ENCODE measurements at regions not wholly inside any gene's neighbourhood (a gene's known extent, or its start where the extent isn't known, plus 50 kb on each side); places are given as distances from the start of the nearest gene placed in this dataset.
A peak's percentile ranks its signal among the peaks of the same experiment; 100 is the strongest.

GRCh38 chr11:28836285-28837081 is 728.3 kb downstream of the METTL15 start:
- peaks cover 72% of the 10 kb centered on the region for H3K4me1 ChIP-seq (ENCODE audit: insufficient read depth, poor library complexity, severe bottlenecking)
- H3K27me3 ChIP-seq (ENCODE audit: insufficient read depth, poor library complexity, severe bottlenecking) = no peaks in the 10 kb centered on the region
- H3K4me3 ChIP-seq (ENCODE audit: severe bottlenecking) = no peak overlapping the region
- ATAC-seq (ENCODE audit: low read depth) = peak; percentile 88
- no peaks in the 10 kb centered on the region for H3K9me3 ChIP-seq (ENCODE audit: severe bottlenecking)
- H3K36me3 ChIP-seq (ENCODE audit: low read depth) = 0 out of 2 replicates have a peak, but pooled peaks cover 3% of the 10 kb centered on the region
- peak overlapping the region; percentile 100 for H3K27ac ChIP-seq (ENCODE audit: poor library complexity, severe bottlenecking)
- TF ChIP-seq CTCF (IDR thresholded peaks at IDR 0.05; ENCODE audit: poor library complexity, severe bottlenecking) = no peak
- DNase-seq (ENCODE audit: low spot score) = peak; percentile 72

- Histone ChIP-seq H3K4me3 (ENCODE audit: severe bottlenecking) (no peak overlapping the region), H3K4me1 (ENCODE audit: insufficient read depth, poor library complexity, severe bottlenecking) (peaks cover 72% of the 10 kb centered on the region), H3K36me3 (ENCODE audit: low read depth) (0 out of 2 replicates have a peak, but pooled peaks cover 3% of the 10 kb centered on the region), H3K27ac (ENCODE audit: poor library complexity, severe bottlenecking) (peak overlapping the region; percentile 100), H3K27me3 (ENCODE audit: insufficient read depth, poor library complexity, severe bottlenecking) (no peaks in the 10 kb centered on the region), H3K9me3 (ENCODE audit: severe bottlenecking) (no peaks in the 10 kb centered on the region)
- no peak for TF ChIP-seq CTCF (IDR thresholded peaks at IDR 0.05; ENCODE audit: poor library complexity, severe bottlenecking)
- DNase-seq (ENCODE audit: low spot score) (no peak), ATAC-seq (ENCODE audit: low read depth) (no peak)
Measured at GRCh38 chr11:28835790-28836189, 727.6 kb downstream of the METTL15 start.

- Histone ChIP-seq H3K4me3 (ENCODE audit: severe bottlenecking) (no peak overlapping the region), H3K9me3 (ENCODE audit: severe bottlenecking) (no peaks in the 10 kb centered on the region), H3K27ac (ENCODE audit: poor library complexity, severe bottlenecking) (peak overlapping the region; percentile 100), H3K27me3 (ENCODE audit: insufficient read depth, poor library complexity, severe bottlenecking) (no peaks in the 10 kb centered on the region), H3K4me1 (ENCODE audit: insufficient read depth, poor library complexity, severe bottlenecking) (peaks cover 72% of the 10 kb centered on the region), H3K36me3 (ENCODE audit: low read depth) (0 out of 2 replicates have a peak, but pooled peaks cover 3% of the 10 kb centered on the region)
- ATAC-seq (ENCODE audit: low read depth) = no peak
- no peak for DNase-seq (ENCODE audit: low spot score)
- no peak for TF ChIP-seq CTCF (IDR thresholded peaks at IDR 0.05; ENCODE audit: poor library complexity, severe bottlenecking)
Measured at GRCh38 chr11:28835317-28835716, 727.1 kb downstream of the METTL15 start.

GRCh38 chr11:28834877-28835276 is 726.7 kb downstream of the METTL15 start:
- DNase-seq (ENCODE audit: low spot score) = peak; percentile 58
- Histone ChIP-seq H3K4me3 (ENCODE audit: severe bottlenecking) (no peak overlapping the region), H3K9me3 (ENCODE audit: severe bottlenecking) (no peaks in the 10 kb centered on the region), H3K27ac (ENCODE audit: poor library complexity, severe bottlenecking) (peak overlapping the region; percentile 100), H3K36me3 (ENCODE audit: low read depth) (0 out of 2 replicates have a peak, but pooled peaks cover 3% of the 10 kb centered on the region), H3K4me1 (ENCODE audit: insufficient read depth, poor library complexity, severe bottlenecking) (peaks cover 72% of the 10 kb centered on the region), H3K27me3 (ENCODE audit: insufficient read depth, poor library complexity, severe bottlenecking) (no peaks in the 10 kb centered on the region)
- peak; percentile 25; the same call in 1 of the 3 replicates for ATAC-seq (ENCODE audit: low read depth)
- no peak for TF ChIP-seq CTCF (IDR thresholded peaks at IDR 0.05; ENCODE audit: poor library complexity, severe bottlenecking)

- DNase-seq (ENCODE audit: low spot score) (no peak), ATAC-seq (ENCODE audit: low read depth) (peak; percentile 62)
- H3K27ac ChIP-seq (ENCODE audit: poor library complexity, severe bottlenecking) = peak overlapping the region; percentile 100
- H3K27me3 ChIP-seq (ENCODE audit: insufficient read depth, poor library complexity, severe bottlenecking) = no peaks in the 10 kb centered on the region
- H3K4me1 ChIP-seq (ENCODE audit: insufficient read depth, poor library complexity, severe bottlenecking) = peaks cover 64% of the 10 kb centered on the region
- H3K36me3 ChIP-seq (ENCODE audit: low read depth) = peaks cover 3% of the 10 kb centered on the region; the same call in 1 of the 2 replicates
- H3K9me3 ChIP-seq (ENCODE audit: severe bottlenecking) = no peaks in the 10 kb centered on the region
- no peak overlapping the region for H3K4me3 ChIP-seq (ENCODE audit: severe bottlenecking)
- TF ChIP-seq CTCF (IDR thresholded peaks at IDR 0.05; ENCODE audit: poor library complexity, severe bottlenecking) = no peak
Measured at GRCh38 chr11:28833670-28834069, 725.5 kb downstream of the METTL15 start.

Data from RWPE2 (cell line).